GM13976 (cell line): ENCODE measurements at regions not wholly inside any gene's neighbourhood (a gene's known extent, or its start where the extent isn't known, plus 50 kb on each side); places are given as distances from the start of the nearest gene placed in this dataset.

Experiments
- DNase-seq: peaks from one replicate; pipeline ENCODE4 v3.0.0; 2012; ENCODE audit warnings: low spot score
- in situ Hi-C: fragments of 300-500 bp; cut with MboI; formaldehyde crosslinking; loops from one replicate; pipeline ENCODE4 v1.12.0; 2022; ENCODE audit warnings: low sequenced_read_pairs, mixed read lengths, inconsistent platforms; ENCODE audit not compliant: unreplicated experiment
- TF ChIP-seq, protein P1 (sequence below): IDR thresholded peaks from 2 replicates; pipeline ENCODE4 v1.5.1; 2012; ENCODE audit warnings: borderline replicate concordance, mild to moderate bottlenecking; ENCODE audit not compliant: insufficient read depth; ENCODE audit errors: extremely low read depth, missing control alignments, control extremely low read depth

DNA sequence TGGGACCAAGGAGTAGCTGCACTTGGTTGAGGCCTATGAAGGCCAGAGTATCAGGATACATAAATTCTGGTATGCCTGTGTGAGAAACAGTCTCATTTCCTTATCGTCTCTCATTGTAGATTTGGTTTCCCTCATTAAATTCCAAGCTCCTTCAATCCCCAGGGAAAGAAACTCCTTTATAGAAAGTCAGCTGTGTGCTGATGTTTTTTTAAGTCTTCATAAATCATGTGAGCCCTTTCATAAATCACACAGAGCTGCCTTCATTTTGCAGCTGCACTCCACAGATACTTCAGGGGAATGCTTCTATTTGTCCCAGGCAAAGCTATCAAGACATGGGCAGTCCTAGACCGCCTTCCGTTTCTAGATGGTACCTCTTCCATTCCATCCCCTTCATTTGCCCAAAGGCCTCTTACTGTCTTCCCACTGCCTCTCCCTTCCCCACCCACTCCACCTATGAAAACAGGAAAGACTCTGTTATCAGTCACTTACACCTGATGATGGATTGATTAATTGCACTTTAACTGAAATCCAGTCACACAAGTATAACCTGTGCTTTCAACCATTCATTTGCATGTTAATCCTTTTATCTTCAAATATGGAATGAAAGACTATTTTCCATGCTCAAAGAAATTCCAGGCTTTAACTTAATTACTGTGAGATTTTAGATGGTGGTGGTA lies 290.2 kb downstream of the C7orf25 start:
- DNase-seq, result no peak
- TF ChIP-seq, protein P1, sequence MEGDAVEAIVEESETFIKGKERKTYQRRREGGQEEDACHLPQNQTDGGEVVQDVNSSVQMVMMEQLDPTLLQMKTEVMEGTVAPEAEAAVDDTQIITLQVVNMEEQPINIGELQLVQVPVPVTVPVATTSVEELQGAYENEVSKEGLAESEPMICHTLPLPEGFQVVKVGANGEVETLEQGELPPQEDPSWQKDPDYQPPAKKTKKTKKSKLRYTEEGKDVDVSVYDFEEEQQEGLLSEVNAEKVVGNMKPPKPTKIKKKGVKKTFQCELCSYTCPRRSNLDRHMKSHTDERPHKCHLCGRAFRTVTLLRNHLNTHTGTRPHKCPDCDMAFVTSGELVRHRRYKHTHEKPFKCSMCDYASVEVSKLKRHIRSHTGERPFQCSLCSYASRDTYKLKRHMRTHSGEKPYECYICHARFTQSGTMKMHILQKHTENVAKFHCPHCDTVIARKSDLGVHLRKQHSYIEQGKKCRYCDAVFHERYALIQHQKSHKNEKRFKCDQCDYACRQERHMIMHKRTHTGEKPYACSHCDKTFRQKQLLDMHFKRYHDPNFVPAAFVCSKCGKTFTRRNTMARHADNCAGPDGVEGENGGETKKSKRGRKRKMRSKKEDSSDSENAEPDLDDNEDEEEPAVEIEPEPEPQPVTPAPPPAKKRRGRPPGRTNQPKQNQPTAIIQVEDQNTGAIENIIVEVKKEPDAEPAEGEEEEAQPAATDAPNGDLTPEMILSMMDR, result no peak
- in situ Hi-C loops, result no loop called here

DNA sequence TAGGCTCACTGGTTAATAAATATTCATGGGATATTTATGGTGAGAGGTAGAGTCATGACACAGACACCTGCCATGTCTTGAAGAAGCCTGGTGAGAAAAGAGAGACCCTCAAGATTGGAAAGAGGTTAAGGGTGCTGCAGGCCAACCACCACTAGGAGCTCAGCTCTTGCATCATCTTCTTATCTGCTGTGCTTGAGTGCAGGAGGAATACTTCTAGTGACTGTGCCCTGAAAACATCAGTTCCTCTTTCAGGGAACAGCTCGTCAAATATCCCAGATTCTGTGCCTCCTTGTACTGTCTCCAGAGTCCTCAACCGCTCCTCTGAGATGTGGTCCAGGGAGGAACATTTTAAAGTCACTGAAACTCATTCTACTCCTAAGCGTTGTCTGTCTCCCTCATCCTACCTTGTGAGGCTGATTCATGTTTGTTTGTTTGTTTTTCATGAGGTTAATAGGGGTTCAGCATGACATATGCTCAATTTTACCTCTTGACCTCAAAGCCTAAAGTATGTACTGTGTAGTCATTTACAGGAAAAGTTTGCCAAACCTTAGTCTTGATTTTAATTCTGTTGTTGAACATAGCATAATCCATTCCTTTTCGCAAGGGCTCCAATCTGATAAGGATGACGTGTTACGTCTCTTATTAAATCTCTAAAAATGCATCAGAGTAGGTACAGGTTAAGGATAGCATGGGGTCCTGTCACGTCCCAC lies 293.1 kb downstream of the C7orf25 start:
- TF ChIP-seq, protein P1, result no peak
- in situ Hi-C loops, result no loop called here
- no peak for DNase-seq

DNA sequence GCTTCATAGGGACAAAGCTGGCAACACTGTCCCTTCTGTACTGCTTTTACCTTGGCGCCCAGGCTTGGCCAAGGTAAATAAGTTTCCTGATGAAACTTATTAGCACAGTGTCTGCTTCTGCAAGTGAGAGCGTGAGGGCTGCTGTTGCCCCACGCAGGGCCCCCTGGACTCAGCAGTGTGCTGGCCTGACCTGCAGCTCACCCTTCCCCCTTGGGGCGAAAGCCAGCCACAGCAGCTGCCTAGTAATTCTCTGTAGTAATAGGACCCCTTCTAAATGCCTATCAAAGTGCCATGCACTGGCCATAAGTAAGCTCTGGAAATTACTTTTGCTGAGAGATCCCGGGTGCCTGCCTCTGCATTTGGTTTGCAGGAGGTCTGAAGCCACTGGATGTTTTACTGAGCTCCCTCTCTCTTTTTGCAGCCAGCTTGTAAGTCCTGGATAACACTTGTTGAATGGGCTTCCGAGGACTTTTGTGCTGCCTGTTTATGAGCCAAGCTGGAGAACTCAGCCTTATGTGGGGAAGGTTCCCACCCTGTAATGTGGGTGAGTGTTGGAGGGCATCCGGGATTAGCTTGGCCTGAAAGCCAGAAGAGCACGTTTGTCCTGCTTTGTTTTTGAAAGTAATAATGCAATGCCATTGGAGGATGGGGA lies 293.9 kb downstream of the C7orf25 start:
- TF ChIP-seq, protein P1, result no peak
- in situ Hi-C loops, result no loop called here
- no peak for DNase-seq

DNA sequence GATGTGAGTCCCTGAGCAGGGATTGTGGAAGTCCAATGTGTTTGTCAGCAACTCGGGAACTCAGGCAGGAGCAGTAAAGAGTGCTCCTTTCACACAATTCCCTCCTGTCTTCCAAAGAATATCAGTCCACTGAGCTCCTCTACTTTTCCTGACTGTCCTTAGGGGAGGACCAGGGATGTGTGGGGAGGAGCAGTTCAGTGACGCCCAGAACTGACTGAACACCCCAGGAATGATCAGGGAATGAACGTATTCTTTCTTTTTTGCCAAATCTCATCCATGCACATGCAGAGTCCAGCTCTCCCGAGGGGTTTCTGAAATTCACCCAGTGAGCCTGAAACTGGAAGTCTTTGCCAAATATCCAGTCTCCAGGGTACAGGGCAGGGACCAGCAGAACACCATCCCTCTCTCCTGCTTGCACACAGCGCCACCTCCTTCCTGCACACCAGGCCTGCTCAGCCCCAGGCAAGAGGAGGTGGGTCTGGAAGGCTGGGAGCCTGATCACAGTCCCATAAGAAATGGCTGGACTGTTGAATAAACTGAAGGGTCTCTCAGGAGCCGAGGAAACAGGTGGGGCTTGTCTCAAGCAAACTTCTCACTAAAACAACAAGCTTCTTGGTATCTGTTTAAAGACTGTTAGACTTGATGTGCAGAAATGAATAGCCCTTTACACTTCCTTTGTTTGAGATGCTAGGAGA lies 294.7 kb downstream of the C7orf25 start:
- DNase-seq, result no peak
- TF ChIP-seq, protein P1, result no peak
- in situ Hi-C loops, result no loop called here

DNA sequence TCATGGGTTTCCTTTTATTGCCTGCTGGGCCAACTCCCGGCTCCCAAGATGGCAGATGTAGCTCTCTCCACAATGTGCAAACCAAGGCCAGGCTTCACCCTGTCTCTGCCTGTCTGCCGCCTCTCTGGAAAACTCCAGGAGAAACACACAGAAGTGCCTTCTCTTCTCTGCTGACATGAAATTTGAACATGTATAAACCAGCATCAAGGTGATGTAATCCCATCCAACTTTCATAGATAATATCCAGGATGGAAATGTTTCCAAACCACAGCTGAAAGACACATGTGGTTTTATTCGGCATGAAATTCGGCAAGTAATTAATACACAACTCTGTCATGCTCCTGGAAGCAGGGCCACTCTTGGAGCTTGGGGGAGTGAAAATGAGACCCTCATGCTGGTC lies 297.2 kb downstream of the C7orf25 start:
- TF ChIP-seq, protein P1, result no peak
- DNase-seq, result no peak
- in situ Hi-C loops, result no loop called here

DNA sequence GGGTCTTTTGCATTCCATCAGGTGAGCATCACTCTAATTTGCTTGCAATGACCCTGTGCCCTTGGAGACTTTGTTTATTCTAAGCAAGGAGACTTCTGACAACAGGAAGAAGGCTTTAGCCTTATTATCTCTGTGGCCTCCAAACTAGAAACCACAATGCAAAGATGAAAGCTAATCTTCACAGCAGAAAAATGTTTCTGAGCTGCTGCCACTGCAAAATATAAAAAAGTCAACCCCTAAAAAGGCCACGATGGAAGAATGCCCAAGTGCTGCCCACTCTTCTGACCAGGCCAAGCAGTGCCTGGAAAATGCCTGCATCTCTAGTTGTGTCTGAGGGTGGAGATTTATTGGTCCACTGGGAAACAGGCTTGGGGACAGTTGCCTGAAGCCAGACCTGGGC lies 299.9 kb downstream of the C7orf25 start:
- in situ Hi-C loops, result no loop called here
- no peak for DNase-seq
- TF ChIP-seq, protein P1, result no peak
